SJSA1 (cell line): ENCODE measurements at regions not wholly inside any gene's neighbourhood (a gene's known extent, or its start where the extent isn't known, plus 50 kb on each side); places are given as distances from the start of the nearest gene placed in this dataset.
A peak's percentile ranks its signal among the peaks of the same experiment; 100 is the strongest.
"Not testable (repeated sequence)": the region's sequence is repeated elsewhere in the genome, so short reads cannot be mapped to it uniquely, and the experiment has no call there.

Experiments used
- DNase-seq, 2 experiments: peaks; one replicate each; pipeline ENCODE4 v3.0.0-alpha.2; 2015 to 2020; ENCODE audit warnings: low spot score in 2 of 2, low read depth in 1 of 2
- H3K27ac ChIP-seq: fragments of 250-450 bp; sonication (Bioruptor Pico); 2 replicates; pipeline ENCODE4 v1.5.1; 2020; ENCODE audit warnings: mild to moderate bottlenecking, moderate library complexity
- H3K27me3 ChIP-seq: fragments of 250-450 bp; sonication (Bioruptor Pico); replicated peaks from 2 replicates; pipeline ENCODE4 v1.5.1; 2020; ENCODE audit warnings: mild to moderate bottlenecking, moderate library complexity
- H3K36me3 ChIP-seq: fragments of 250-450 bp; sonication (Bioruptor Pico); 2 replicates; pipeline ENCODE4 v1.5.1; 2020; ENCODE audit warnings: mild to moderate bottlenecking
- H3K4me1 ChIP-seq: fragments of 250-450 bp; sonication (Bioruptor Pico); replicated peaks from 2 replicates; pipeline ENCODE4 v1.6.1; 2021; ENCODE audit warnings: mild to moderate bottlenecking
- H3K4me3 ChIP-seq: fragments of 250-450 bp; sonication (Bioruptor Pico); 2 replicates; pipeline ENCODE4 v1.5.1; 2020; ENCODE audit warnings: mild to moderate bottlenecking
- H3K9me3 ChIP-seq: fragments of 250-450 bp; sonication (Bioruptor Pico); replicated peaks from 2 replicates; pipeline ENCODE4 v1.5.1; 2020; ENCODE audit warnings: mild to moderate bottlenecking

- Histone ChIP-seq H3K36me3 (no peaks in the 10 kb centered on the region), H3K4me1 (peaks cover 10% of the 10 kb centered on the region), H3K27ac (no peak overlapping the region), H3K4me3 (no peak overlapping the region), H3K27me3 (no peaks in the 10 kb centered on the region), H3K9me3 (no peaks in the 10 kb centered on the region)
- DNase-seq: peak in 1 of 2 experiments; percentile 18
These were observed 452.4 kb upstream of the NPVF start for GRCh38 chr7:25680636-25681035.

GRCh38 chr7:25684360-25684759 lies 456.1 kb upstream of the NPVF start:
- no peaks in the 10 kb centered on the region for H3K36me3 ChIP-seq
- H3K4me3 ChIP-seq: no peak overlapping the region
- no peaks in the 10 kb centered on the region for H3K27me3 ChIP-seq
- no peak overlapping the region for H3K27ac ChIP-seq
- H3K9me3 ChIP-seq: no peaks in the 10 kb centered on the region
- DNase-seq: no peak
- peaks cover 10% of the 10 kb centered on the region for H3K4me1 ChIP-seq

GRCh38 chr7:25686493-25686892 lies 458.2 kb upstream of the NPVF start:
- H3K4me1 ChIP-seq: no peaks in the 10 kb centered on the region
- no peaks in the 10 kb centered on the region for H3K36me3 ChIP-seq
- no peaks in the 10 kb centered on the region for H3K27me3 ChIP-seq
- no peak overlapping the region for H3K4me3 ChIP-seq
- DNase-seq: no peak
- no peaks in the 10 kb centered on the region for H3K9me3 ChIP-seq
- no peak overlapping the region for H3K27ac ChIP-seq

- Histone ChIP-seq H3K36me3 (no peaks in the 10 kb centered on the region), H3K27ac (no peak overlapping the region), H3K4me1 (no peaks in the 10 kb centered on the region), H3K9me3 (no peaks in the 10 kb centered on the region), H3K4me3 (no peak overlapping the region), H3K27me3 (no peaks in the 10 kb centered on the region)
- no peak for DNase-seq
These were observed 457.8 kb upstream of the NFE2L3 start for GRCh38 chr7:25694211-25694610.

GRCh38 chr7:25694699-25695098 lies 457.3 kb upstream of the NFE2L3 start:
- H3K27ac ChIP-seq: no peak overlapping the region
- H3K36me3 ChIP-seq: no peaks in the 10 kb centered on the region
- no peaks in the 10 kb centered on the region for H3K9me3 ChIP-seq
- DNase-seq: no peak
- no peaks in the 10 kb centered on the region for H3K4me1 ChIP-seq
- no peaks in the 10 kb centered on the region for H3K27me3 ChIP-seq
- no peak overlapping the region for H3K4me3 ChIP-seq

GRCh38 chr7:25696571-25696970 lies 455.4 kb upstream of the NFE2L3 start:
- Histone ChIP-seq H3K36me3 (no peaks in the 10 kb centered on the region), H3K4me1 (no peaks in the 10 kb centered on the region), H3K27me3 (no peaks in the 10 kb centered on the region), H3K4me3 (no peak overlapping the region), H3K27ac (no peak overlapping the region), H3K9me3 (no peaks in the 10 kb centered on the region)
- DNase-seq: no peak

- Histone ChIP-seq H3K9me3 (no peaks in the 10 kb centered on the region), H3K4me3 (no peak overlapping the region), H3K4me1 (no peaks in the 10 kb centered on the region), H3K27me3 (no peaks in the 10 kb centered on the region), H3K27ac (no peak overlapping the region), H3K36me3 (no peaks in the 10 kb centered on the region)
- DNase-seq: no peak
These were observed 453.4 kb upstream of the NFE2L3 start for GRCh38 chr7:25698451-25699113.

GRCh38 chr7:25700141-25700540 lies 451.9 kb upstream of the NFE2L3 start:
- not testable (repeated sequence) for H3K27me3 ChIP-seq, DNase-seq, H3K27ac ChIP-seq, H3K4me1 ChIP-seq, H3K9me3 ChIP-seq, H3K36me3 ChIP-seq, H3K4me3 ChIP-seq

- Histone ChIP-seq H3K9me3 (no peaks in the 10 kb centered on the region), H3K36me3 (no peaks in the 10 kb centered on the region), H3K4me3 (no peak overlapping the region), H3K4me1 (no peaks in the 10 kb centered on the region), H3K27ac (no peak overlapping the region), H3K27me3 (no peaks in the 10 kb centered on the region)
- no peak for DNase-seq
These were observed 447.6 kb upstream of the NFE2L3 start for GRCh38 chr7:25704413-25704812.

GRCh38 chr7:25706764-25707163 lies 445.2 kb upstream of the NFE2L3 start:
- no peaks in the 10 kb centered on the region for H3K27me3 ChIP-seq

GRCh38 chr7:25707768-25708620 lies 444.0 kb upstream of the NFE2L3 start:
- Histone ChIP-seq H3K36me3 (no peaks in the 10 kb centered on the region), H3K4me1 (no peaks in the 10 kb centered on the region), H3K4me3 (no peak overlapping the region), H3K27ac (no peak overlapping the region), H3K9me3 (no peaks in the 10 kb centered on the region), H3K27me3 (no peaks in the 10 kb centered on the region; the same call in 1 of the 2 replicates)
- DNase-seq: no peak

More at GRCh38 chr7:25706764-25707163, 445.2 kb upstream of the NFE2L3 start:
- Histone ChIP-seq H3K4me1 (no peaks in the 10 kb centered on the region), H3K36me3 (no peaks in the 10 kb centered on the region), H3K27ac (no peak overlapping the region), H3K9me3 (no peaks in the 10 kb centered on the region), H3K4me3 (no peak overlapping the region)
- no peak for DNase-seq

GRCh38 chr7:25710959-25711358 lies 441.0 kb upstream of the NFE2L3 start:
- Histone ChIP-seq H3K4me3 (no peak overlapping the region), H3K9me3 (no peaks in the 10 kb centered on the region), H3K27ac (no peak overlapping the region), H3K27me3 (no peaks in the 10 kb centered on the region; the same call in 1 of the 2 replicates), H3K4me1 (no peaks in the 10 kb centered on the region; the same call in 1 of the 2 replicates), H3K36me3 (no peaks in the 10 kb centered on the region)
- no peak for DNase-seq

GRCh38 chr7:25711940-25712339 lies 440.1 kb upstream of the NFE2L3 start:
- H3K27ac ChIP-seq: no peak overlapping the region
- H3K36me3 ChIP-seq: no peaks in the 10 kb centered on the region
- H3K4me1 ChIP-seq: peaks cover 9% of the 10 kb centered on the region
- DNase-seq: no peak
- no peaks in the 10 kb centered on the region; the same call in 1 of the 2 replicates for H3K27me3 ChIP-seq
- no peak overlapping the region for H3K4me3 ChIP-seq
- H3K9me3 ChIP-seq: no peaks in the 10 kb centered on the region

- Histone ChIP-seq H3K4me1 (peaks cover 9% of the 10 kb centered on the region), H3K27ac (no peak overlapping the region), H3K4me3 (no peak overlapping the region), H3K27me3 (no peaks in the 10 kb centered on the region; the same call in 1 of the 2 replicates), H3K36me3 (no peaks in the 10 kb centered on the region), H3K9me3 (no peaks in the 10 kb centered on the region)
- DNase-seq: no peak
These were observed 439.5 kb upstream of the NFE2L3 start for GRCh38 chr7:25712500-25712899.
